ENCODE measurements at regions not wholly inside any gene's neighbourhood (a gene's known extent, or its start where the extent isn't known, plus 50 kb on each side); places are given as distances from the start of the nearest gene placed in this dataset.

DNA sequence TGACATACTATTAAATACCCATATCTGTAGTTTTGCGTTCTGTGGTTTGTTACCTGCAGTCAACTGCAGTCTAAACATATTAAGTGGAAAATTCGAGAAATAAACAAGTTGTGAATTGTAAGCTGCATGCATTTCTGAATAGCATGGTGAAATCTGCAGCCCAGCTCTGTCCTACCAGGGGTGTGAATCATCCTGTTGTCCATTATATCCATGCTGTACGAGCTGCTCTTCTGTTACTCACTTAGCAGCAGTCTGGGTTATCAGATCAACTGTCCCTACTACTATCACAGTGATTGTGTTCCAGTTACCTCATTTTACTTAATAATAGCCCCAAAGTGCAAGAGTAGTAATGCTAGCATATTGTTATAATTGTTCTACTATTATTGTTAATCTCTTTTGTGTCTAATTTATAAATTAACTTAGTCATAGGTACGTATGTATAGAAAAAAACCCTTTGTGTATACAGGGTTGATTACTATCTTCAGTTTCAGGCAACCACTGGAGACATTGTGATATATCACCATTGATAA, 173.7 kb upstream of the FAT4 start:
- no peak for DNase-seq (ENCODE audit: low read depth, low spot score)

GRCh38 chr4:125135652-125136051, 179.1 kb upstream of the FAT4 start:
- no peak for DNase-seq (ENCODE audit: low read depth, low spot score)

DNA sequence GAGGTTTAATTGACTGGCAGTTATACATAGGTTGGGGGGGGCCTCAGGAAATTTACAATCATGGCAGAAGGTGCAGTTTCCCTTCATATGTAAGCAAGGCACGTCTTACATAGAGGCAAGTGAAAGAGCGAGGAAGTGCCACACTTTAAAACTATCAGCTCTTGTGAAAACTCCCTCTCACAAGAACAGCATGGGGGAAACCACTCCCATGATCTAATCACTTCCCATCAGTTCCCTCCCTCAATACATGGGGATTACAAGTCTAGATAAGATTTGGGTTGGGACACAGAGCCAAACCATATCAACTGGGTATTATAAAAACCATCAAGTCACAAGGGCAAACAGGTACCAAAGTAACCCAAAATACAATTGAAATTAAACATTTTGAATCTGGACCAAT, 182.0 kb upstream of the FAT4 start:
- DNase-seq (ENCODE audit: low read depth, low spot score) = no peak

GRCh38 chr4:125131891-125132680, 182.7 kb upstream of the FAT4 start:
- no peak for DNase-seq (ENCODE audit: low read depth, low spot score)

DNA sequence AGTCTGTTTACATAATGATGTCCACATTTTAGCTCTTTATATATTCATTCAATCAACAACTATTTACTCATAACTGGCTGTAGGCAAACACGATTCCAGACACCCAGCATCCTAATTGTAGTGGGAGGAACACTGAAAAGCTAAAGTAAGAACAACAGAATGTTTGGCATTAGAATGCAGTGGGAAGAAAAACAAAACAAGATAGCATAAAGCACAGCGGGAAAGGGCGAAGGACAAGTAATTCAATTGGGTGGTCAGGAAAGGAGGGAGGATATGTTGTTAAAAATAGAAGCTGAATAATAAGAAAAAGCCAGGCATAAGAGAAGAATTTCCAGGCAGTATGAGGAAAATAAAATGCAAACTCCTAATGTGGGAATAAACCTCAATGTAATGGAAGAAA, 189.5 kb upstream of the FAT4 start:
- peak; percentile 64 for DNase-seq (ENCODE audit: low read depth, low spot score)

DNA sequence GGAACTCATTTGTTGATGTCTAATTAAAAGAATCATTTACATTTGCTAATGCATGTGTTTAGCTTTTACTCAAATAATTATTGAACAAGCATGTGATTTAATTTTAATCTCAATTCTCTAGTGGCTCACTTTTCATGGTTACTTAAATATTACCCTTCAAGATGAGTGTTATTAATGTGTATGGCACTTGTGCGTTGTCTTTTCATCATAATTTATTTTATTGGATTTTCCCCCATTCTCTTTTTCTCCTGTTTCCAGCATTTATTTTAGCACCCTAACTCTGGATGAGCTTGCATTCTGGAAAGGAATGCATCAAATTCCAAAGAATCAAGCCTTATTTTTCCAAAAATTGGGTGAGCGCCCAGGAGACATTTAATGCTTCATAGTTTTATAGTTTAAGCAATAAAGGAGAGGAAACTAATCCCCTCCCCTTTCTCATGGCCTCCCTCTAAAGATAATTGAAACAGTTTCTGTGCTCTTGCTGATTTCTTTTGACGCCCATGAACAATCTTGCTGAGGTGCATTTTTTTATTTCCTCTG, 191.1 kb upstream of the FAT4 start:
- no peak for DNase-seq (ENCODE audit: low read depth, low spot score)

DNA sequence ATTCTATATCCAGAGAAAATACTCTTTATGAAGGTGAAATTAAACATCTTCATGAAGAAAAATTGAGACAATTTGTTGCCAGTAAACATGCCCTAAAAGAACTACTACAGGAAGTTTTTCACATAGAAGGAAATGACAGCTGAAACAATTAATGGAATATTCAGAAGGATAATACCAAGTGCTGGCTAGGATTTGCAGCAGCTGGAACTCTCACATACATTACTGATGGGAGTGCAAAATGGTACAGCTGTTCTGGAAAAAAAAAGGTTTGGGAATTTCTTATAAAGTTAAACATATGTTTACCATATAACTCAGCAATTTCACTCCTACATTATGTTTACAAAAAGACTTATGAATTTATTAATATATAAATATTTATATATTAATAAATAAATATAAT, 193.2 kb upstream of the FAT4 start:
- DNase-seq (ENCODE audit: low read depth, low spot score) = no peak

- no peak for DNase-seq (ENCODE audit: low read depth, low spot score)
Measured at GRCh38 chr4:125116431-125116830, 198.3 kb upstream of the FAT4 start.

DNA sequence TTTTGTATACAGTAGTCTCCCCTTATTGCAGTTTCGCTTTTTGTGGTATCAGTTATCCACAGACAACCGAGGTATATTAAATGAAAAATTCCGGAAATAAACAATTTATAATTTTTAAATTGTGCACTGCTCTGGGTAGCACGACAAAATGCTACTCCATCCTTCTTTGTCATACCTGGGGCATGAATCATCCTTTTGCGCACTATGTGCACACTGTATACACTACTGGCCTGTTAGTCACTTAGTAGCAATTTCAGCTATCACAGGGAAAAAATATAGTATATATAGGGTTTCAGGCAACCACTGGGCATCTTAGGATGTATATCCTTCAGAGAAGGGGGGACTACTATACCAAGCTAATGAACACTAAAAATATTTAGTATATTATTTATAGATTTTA, 198.8 kb upstream of the FAT4 start:
- no peak for DNase-seq (ENCODE audit: low read depth, low spot score)

DNA sequence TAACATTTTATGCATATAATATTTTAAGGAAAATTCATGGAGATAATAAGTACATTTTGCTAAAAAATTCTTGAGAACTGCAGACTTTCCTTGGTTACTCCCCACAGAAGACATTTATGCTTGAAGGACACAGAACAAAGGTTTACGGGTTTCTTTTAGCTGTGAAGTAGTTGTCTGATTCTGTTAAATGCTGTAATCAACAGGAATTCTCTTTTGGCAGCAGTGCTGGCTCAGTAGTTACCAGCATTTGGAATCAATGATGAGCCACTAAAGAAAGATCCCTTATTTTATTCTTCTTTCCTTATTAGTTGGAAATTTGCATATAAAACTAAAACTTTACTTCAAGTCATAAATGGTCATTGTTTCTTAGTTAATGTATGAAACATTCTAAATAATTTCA, 199.3 kb upstream of the FAT4 start:
- no peak for DNase-seq (ENCODE audit: low read depth, low spot score)

DNA sequence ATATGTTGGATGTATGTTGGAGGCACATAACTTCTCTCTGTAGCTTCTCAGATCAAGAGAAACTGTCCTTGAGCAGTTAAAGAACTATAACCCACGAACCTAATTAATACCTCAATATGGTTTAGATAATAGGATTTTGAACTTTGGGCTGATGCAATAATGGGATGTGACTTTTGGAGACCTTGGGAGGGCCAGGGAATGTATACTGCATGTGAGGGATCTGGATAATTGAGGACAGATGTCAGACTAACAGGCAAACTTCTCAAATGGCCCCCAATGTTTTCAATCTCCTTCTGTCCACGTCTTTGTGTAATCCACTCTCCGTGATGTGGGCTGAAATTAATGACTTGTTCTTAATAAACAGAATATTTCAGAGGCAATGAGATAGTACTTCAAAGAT, 202.2 kb upstream of the FAT4 start:
- DNase-seq (ENCODE audit: low read depth, low spot score) = no peak

GRCh38 chr4:125111323-125111722, 203.4 kb upstream of the FAT4 start:
- DNase-seq (ENCODE audit: low read depth, low spot score) = no peak

DNA sequence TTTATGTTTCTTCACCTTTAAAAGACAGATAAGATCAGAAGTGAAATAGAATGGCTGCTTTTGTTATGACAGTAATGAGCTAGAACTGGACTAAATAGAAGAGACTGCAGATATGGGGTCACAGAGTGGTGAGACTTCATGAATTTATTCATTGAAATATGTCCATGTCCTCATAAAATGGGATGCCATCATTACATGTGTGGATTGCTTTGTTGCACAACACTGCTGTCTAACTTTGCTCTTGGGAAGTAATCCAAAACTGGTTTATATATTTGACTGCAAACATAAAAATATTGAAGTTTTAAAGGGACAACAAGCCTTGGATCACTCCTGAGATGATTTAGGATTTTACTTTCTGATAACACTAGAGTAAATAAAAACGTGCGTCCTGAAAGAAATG, 209.2 kb upstream of the FAT4 start:
- DNase-seq (ENCODE audit: low read depth, low spot score) = no peak

DNA sequence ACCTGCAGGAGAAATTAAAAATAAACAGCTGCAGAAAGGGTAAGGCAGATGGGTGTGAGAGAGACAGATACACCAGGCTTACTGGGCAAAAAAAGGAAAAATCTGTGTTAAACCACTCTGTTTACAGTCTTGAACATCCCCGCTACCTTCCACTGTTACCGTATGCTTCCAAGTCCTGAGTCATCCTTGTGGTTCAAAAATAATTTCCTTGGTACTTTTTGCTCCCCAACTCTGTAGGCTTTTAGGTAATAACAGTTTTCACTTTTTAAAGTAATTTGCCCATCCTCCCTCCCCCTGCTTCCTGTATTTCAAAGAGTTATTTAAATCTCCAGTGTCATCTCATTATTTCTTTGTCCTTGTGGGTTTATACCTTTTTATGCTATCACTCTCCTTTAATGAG, 210.1 kb upstream of the FAT4 start:
- DNase-seq (ENCODE audit: low read depth, low spot score) = no peak

GRCh38 chr4:125101719-125102118, 213.0 kb upstream of the FAT4 start:
- no peak for DNase-seq (ENCODE audit: low read depth, low spot score)

DNA sequence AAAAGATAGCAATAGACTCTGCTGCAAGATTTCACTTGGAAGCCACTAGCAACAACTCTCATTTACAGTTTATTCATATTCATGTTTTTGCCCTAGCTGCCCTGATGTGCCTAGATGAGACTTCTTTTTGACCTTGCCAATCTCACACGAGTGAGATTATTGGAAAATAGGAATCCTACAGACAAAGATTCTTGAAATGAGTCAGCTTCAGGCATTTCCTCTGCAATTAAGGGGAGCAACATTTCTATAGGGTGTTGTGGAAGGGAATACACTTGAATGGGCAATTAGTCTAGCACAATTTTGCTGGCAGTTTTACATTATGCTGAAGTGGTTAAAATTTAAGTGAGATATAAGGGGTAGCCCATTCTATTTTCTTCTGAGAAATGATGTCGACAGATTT, 217.0 kb upstream of the FAT4 start:
- no peak for DNase-seq (ENCODE audit: low read depth, low spot score)

- no peak for DNase-seq (ENCODE audit: low read depth, low spot score)
Measured at GRCh38 chr4:125096662-125097061, 218.1 kb upstream of the FAT4 start.

GRCh38 chr4:125091541-125091940, 223.2 kb upstream of the FAT4 start:
- no peak for DNase-seq (ENCODE audit: low read depth, low spot score)

DNA sequence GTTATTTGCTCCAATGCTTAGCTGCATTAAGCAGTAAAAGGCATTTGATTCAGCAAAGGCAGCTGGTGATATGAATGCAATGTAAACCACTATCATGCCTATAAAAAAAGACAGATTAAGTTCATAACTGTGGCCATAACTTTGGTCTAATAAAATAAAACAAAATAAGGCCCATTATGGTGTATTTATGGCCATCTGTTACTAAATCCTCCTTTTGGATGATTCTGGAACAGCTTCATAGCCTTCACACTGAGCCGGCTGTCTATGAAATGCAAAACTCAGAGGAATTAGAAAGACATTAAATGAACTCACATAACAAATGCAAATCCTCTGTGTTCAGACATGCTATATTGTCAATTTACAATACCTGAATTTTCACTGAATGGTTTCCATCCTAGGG, 223.7 kb upstream of the FAT4 start:
- no peak for DNase-seq (ENCODE audit: low read depth, low spot score)

GRCh38 chr4:125084608-125085007, 230.1 kb upstream of the FAT4 start:
- DNase-seq (ENCODE audit: low read depth, low spot score) = no peak

GRCh38 chr4:125082729-125083417, 231.9 kb upstream of the FAT4 start:
- DNase-seq (ENCODE audit: low read depth, low spot score) = no peak

DNA sequence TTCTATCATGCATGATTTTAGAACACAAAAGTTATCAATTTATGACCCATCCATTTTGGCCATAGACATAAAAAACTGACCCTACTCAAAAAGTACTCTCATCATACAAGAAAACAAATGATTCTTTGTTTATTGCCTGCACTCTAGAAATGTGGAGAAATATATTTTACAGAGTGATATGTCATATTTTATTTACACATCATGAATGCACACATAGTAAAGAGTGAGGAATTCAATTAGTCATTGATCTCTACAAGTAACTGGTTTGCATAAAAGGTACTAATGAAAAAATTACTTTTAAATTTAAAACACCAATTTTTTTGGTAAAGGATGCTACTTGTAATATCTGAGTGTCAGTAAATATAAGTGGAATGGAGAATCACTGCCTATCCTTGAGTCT, 242.5 kb upstream of the FAT4 start:
- no peak for DNase-seq (ENCODE audit: low read depth, low spot score)

DNA sequence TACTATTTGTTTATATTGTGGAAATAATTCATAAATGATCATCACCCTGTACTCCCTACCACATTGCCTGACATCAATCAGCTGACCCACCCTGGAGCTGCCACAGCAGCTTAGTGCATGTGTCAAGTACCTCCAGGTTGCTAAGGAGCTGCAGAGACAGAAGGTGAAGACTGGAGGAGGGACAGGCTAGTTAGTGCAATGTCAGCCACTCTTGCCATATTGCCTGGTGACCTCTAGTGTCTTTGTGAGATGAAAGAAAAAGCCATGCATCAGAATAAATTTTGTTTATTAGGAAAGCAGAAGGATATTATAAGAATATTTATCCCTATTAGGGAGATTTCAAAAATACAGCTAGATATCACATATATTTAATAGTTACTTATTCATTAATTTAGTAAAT, 243.9 kb upstream of the FAT4 start:
- no peak for DNase-seq (ENCODE audit: low read depth, low spot score)

Measured in smooth muscle cell of the brain vasculature (primary cell).